B cell (primary cell): ENCODE measurements at regions not wholly inside any gene's neighbourhood (a gene's known extent, or its start where the extent isn't known, plus 50 kb on each side); places are given as distances from the start of the nearest gene placed in this dataset.

Experiments
- ATAC-seq: fragments of 200-7000 bp; cut with Tn5 transposase; one replicate; pipeline ENCODE4 v1.10.0; 2021; ENCODE audit warnings: low read depth, mild to moderate bottlenecking, moderate number of reproducible peaks, moderate library complexity
- CTCF ChIA-PET: fragments of 350-600 bp; sonication (Branson Sonifier 250); formaldehyde crosslinking; loops from one replicate; lab custom pipeline; 2021; ENCODE audit warnings: antibody characterized with exemption, inconsistent platforms; lab: Charles Lee
- POLR2A ChIA-PET: fragments of 350-600 bp; sonication (Branson Sonifier 250); formaldehyde crosslinking; loops from one replicate; lab custom pipeline; 2021; ENCODE audit warnings: antibody characterized with exemption; lab: Charles Lee
- DNase-seq: peaks from one replicate; pipeline ENCODE4 v3.0.0; 2013
- H2AFZ ChIP-seq: 2 replicates; pipeline ENCODE4 v1.6.1; 2012; ENCODE audit warnings: mild to moderate bottlenecking, low read depth, low read length; ENCODE audit not compliant: insufficient read depth, poor library complexity, severe bottlenecking
- H3K27ac ChIP-seq, 2 donors: 1 replicate in 1 of 2; 2 replicates in 1 of 2; pipeline ENCODE4 v1.5.1; 2012 to 2013; ENCODE audit warnings: low read length in 2 of 2, mild to moderate bottlenecking in 2 of 2, moderate library complexity in 1 of 2
- H3K27me3 ChIP-seq, 4 experiments: fragments of 200-600 bp in 1 of 4; sonication (generic) in 1 of 4; replicated peaks in 1 of 4; 1 replicate in 2 of 4; 2 replicates in 2 of 4; pipeline versions ENCODE4 v1.6.1 to v1.7.0; 2013 to 2016; ENCODE audit warnings: low read length in 3 of 4, mild to moderate bottlenecking in 2 of 4, mixed read lengths in 1 of 4, moderate library complexity in 1 of 4; ENCODE audit not compliant: insufficient read depth in 4 of 4, control insufficient read depth in 3 of 4; ENCODE audit errors: control extremely low read depth in 1 of 4
- H3K36me3 ChIP-seq, 2 experiments: replicated peaks in 1 of 2; 1 replicate in 1 of 2; 2 replicates in 1 of 2; pipeline versions ENCODE4 v1.6.1 to v1.7.1; 2013; ENCODE audit warnings: low read length in 1 of 2; ENCODE audit not compliant: insufficient read depth in 2 of 2, control insufficient read depth in 1 of 2; ENCODE audit errors: control extremely low read depth in 1 of 2, extremely low read depth in 1 of 2
- H3K4me1 ChIP-seq, 2 donors: fragments of 200-600 bp in 1 of 2; sonication (generic) in 1 of 2; 1 replicate in 1 of 2; 2 replicates in 1 of 2; pipeline versions ENCODE4 v1.5.1 to v1.6.1; 2013 to 2017; ENCODE audit warnings: low read length in 2 of 2; ENCODE audit not compliant: control insufficient read depth in 2 of 2, insufficient read depth in 2 of 2
- H3K4me2 ChIP-seq: replicated peaks from 2 replicates; pipeline ENCODE3; 2012; ENCODE audit warnings: mild to moderate bottlenecking, low read depth, low read length; ENCODE audit not compliant: poor library complexity, severe bottlenecking
- H3K4me3 ChIP-seq, 5 experiments: fragments of 200-600 bp in 1 of 5; sonication (generic) in 1 of 5; 1 replicate in 3 of 5; 2 replicates in 2 of 5; pipeline versions ENCODE4 v1.5.1 to v1.7.0; 2011 to 2016; ENCODE audit warnings: low read length in 4 of 5, mild to moderate bottlenecking in 4 of 5, low read depth in 2 of 5, control low read depth in 1 of 5, moderate library complexity in 1 of 5; ENCODE audit not compliant: insufficient read depth in 1 of 5; ENCODE audit errors: control extremely low read depth in 1 of 5, extremely low read depth in 1 of 5
- H3K79me2 ChIP-seq: fragments of 200-600 bp; sonication (generic); one replicate; pipeline ENCODE4 v1.6.0; 2016; ENCODE audit warnings: low read length; ENCODE audit not compliant: control insufficient read depth, insufficient read depth
- H3K9ac ChIP-seq: fragments of 200-600 bp; sonication (generic); 2 replicates; pipeline ENCODE4 v1.6.1; 2017; ENCODE audit warnings: mild to moderate bottlenecking, low read length, moderate library complexity
- H3K9me3 ChIP-seq, 3 donors: one replicate each; pipeline versions ENCODE4 v1.6.1 to v1.7.1; 2013; ENCODE audit warnings: low read length in 2 of 3; ENCODE audit not compliant: control insufficient read depth in 2 of 3, insufficient read depth in 1 of 3; ENCODE audit errors: control extremely low read depth in 1 of 3
- H4K20me1 ChIP-seq: 2 replicates; pipeline ENCODE4 v1.6.0; 2012; ENCODE audit warnings: mild to moderate bottlenecking, low read length; ENCODE audit not compliant: insufficient read depth, control insufficient read depth, poor library complexity, severe bottlenecking
- H3K27ac Mint-ChIP-seq: one replicate; pipeline ENCODE4 v1.8.0; 2021; ENCODE audit warnings: mixed read lengths
- H3K27me3 Mint-ChIP-seq: one replicate; pipeline ENCODE4 v1.8.0; 2021; ENCODE audit warnings: mixed read lengths
- H3K4me1 Mint-ChIP-seq: one replicate; pipeline ENCODE4 v1.8.0; 2021; ENCODE audit warnings: mixed read lengths
- H3K4me3 Mint-ChIP-seq: one replicate; pipeline ENCODE4 v1.8.0; 2021; ENCODE audit warnings: mixed read lengths
- H3K9me3 Mint-ChIP-seq: one replicate; pipeline ENCODE4 v1.8.0; 2022; ENCODE audit warnings: mixed read lengths; ENCODE audit not compliant: insufficient read depth
- EZH2 ChIP-seq: IDR thresholded peaks from 2 replicates; pipeline ENCODE4 v1.6.1; 2012; ENCODE audit warnings: borderline replicate concordance, low read depth, mild to moderate bottlenecking, moderate library complexity, low read length; ENCODE audit not compliant: insufficient read depth, poor library complexity, severe bottlenecking
- WGBS: methylation state at CpG from one replicate; pipeline ENCODE4 v1.1.5; 2013; ENCODE audit warnings: missing lambda C conversion rate; ENCODE audit not compliant: insufficient coverage; 5-methylcytosine and 5-hydroxymethylcytosine counted together
- intact Hi-C: fragments of 100-400 bp; cut with micrococcal nuclease; formaldehyde crosslinking; loops from one replicate; pipeline ENCODE4 v1.10.0; 2022
- TF ChIP-seq, protein P1 (sequence below): fragments of 200-600 bp; IDR thresholded peaks from one replicate; pipeline ENCODE4 v1.8.0; 2022; ENCODE audit warnings: antibody characterized with exemption, mild to moderate bottlenecking

DNA sequence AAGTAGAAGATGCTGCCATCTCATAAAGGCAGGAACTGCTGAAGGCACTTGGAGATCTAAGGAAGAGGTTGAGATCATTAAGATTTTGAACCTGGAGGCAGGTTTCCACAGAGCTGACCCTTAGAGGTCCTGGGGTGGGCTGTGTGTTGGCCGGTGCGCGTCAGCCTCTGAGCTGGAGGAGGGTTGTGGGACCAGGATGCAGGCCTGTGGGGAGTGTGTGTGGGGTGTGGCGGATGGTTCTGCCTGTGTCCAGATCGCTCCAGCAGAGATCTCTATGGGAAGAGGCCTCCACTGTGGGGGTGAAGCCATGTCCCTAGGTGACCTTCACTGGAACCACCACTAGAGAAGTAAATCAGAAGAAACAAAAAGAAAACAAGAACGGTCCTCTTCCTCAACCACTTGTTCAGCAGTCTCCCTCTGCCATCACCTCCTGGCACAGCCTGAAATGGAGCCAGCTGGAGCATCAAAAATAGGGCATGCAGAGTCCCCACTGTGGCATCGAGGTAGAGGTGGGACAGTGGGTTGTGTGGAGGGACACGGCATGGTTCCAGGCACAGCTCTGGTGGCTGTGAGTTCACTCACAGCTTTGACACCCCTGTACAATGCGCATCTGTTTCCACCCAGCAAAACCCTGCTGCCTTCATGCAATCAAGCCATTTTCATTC, 453.8 kb downstream of the TCERG1L start:
- no peaks in the 10 kb centered on the region for H3K4me1 Mint-ChIP-seq
- no peaks in the 10 kb centered on the region for H3K4me1 ChIP-seq
- ATAC-seq, result no peak
- no peaks in the 10 kb centered on the region for H3K27me3 ChIP-seq
- WGBS, result 88% methylated on average over 7 of the region's 9 CpGs
- no peaks in the 10 kb centered on the region for H3K27me3 Mint-ChIP-seq
- H3K4me2 ChIP-seq, result no peak overlapping the region
- no peak for TF ChIP-seq EZH2
- TF ChIP-seq, protein P1, sequence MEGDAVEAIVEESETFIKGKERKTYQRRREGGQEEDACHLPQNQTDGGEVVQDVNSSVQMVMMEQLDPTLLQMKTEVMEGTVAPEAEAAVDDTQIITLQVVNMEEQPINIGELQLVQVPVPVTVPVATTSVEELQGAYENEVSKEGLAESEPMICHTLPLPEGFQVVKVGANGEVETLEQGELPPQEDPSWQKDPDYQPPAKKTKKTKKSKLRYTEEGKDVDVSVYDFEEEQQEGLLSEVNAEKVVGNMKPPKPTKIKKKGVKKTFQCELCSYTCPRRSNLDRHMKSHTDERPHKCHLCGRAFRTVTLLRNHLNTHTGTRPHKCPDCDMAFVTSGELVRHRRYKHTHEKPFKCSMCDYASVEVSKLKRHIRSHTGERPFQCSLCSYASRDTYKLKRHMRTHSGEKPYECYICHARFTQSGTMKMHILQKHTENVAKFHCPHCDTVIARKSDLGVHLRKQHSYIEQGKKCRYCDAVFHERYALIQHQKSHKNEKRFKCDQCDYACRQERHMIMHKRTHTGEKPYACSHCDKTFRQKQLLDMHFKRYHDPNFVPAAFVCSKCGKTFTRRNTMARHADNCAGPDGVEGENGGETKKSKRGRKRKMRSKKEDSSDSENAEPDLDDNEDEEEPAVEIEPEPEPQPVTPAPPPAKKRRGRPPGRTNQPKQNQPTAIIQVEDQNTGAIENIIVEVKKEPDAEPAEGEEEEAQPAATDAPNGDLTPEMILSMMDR, result no peak
- H3K9me3 Mint-ChIP-seq, result peaks cover 9% of the 10 kb centered on the region
- ChIA-PET POLR2A (no interaction called here), CTCF (no interaction called here)
- H2AFZ ChIP-seq, result no peak overlapping the region
- H3K9ac ChIP-seq, result no peak overlapping the region
- no peaks in the 10 kb centered on the region for H3K79me2 ChIP-seq
- intact Hi-C loops, result no loop called here
- H3K4me3 Mint-ChIP-seq, result no peak overlapping the region
- no peak for DNase-seq
- H3K4me3 ChIP-seq, result no peak overlapping the region
- H3K27ac ChIP-seq, result no peak overlapping the region
- no peaks in the 10 kb centered on the region for H4K20me1 ChIP-seq
- peaks cover 0 to 21% (median 16%) of the 10 kb centered on the region in 3 donors for H3K9me3 ChIP-seq
- H3K27ac Mint-ChIP-seq, result no peak overlapping the region
- H3K36me3 ChIP-seq, result no peaks in the 10 kb centered on the region

- Mint-ChIP-seq H3K27ac (no peak overlapping the region), H3K4me1 (no peaks in the 10 kb centered on the region), H3K4me3 (no peak overlapping the region), H3K27me3 (no peaks in the 10 kb centered on the region), H3K9me3 (peaks cover 9% of the 10 kb centered on the region)
- no peaks in the 10 kb centered on the region for H3K79me2 ChIP-seq
- no peaks in the 10 kb centered on the region for H3K36me3 ChIP-seq
- DNase-seq, result no peak
- ChIA-PET CTCF (no interaction called here), POLR2A (no interaction called here)
- peaks cover 0 to 20% (median 18%) of the 10 kb centered on the region in 3 donors for H3K9me3 ChIP-seq
- H3K4me1 ChIP-seq, result no peaks in the 10 kb centered on the region
- ATAC-seq, result no peak
- no peak overlapping the region for H3K27ac ChIP-seq
- intact Hi-C loops, result no loop called here
- no peak overlapping the region for H3K4me3 ChIP-seq
- no peaks in the 10 kb centered on the region for H4K20me1 ChIP-seq
- no peak for TF ChIP-seq EZH2
- TF ChIP-seq, protein P1, result no peak
- no peak overlapping the region for H3K9ac ChIP-seq
- H3K4me2 ChIP-seq, result no peak overlapping the region
- 100% methylated on average over 1 of the region's 2 CpGs for WGBS
- H3K27me3 ChIP-seq, result no peaks in the 10 kb centered on the region
- H2AFZ ChIP-seq, result no peak overlapping the region
Measured at GRCh38 chr10:130858626-130859025, 452.9 kb downstream of the TCERG1L start.
